Stomach (tissue), 8 donors: ENCODE measurements at regions not wholly inside any gene's neighbourhood (a gene's known extent, or its start where the extent isn't known, plus 50 kb on each side); places are given as distances from the start of the nearest gene placed in this dataset.

Experiments
- DNase-seq, 2 donors: peaks; one replicate each; pipeline versions ENCODE4 v3.0.0 to v3.0.0-alpha.2; 2013 to 2019
- H3K27ac ChIP-seq, 5 donors: fragments of 200-600 bp in 4 of 5; sonication (generic) in 4 of 5; one replicate each; pipeline ENCODE4 v1.5.1; 2013 to 2019; ENCODE audit warnings: mild to moderate bottlenecking in 1 of 5, moderate library complexity in 1 of 5
- H3K27me3 ChIP-seq, 3 donors: fragments of 200-600 bp; sonication (generic); one replicate each; pipeline ENCODE4 v1.5.1; 2017 to 2019; ENCODE audit warnings: mixed run types in 1 of 3
- H3K36me3 ChIP-seq, 4 donors: fragments of 200-600 bp; sonication (generic); 1 replicate in 3 of 4; 2 replicates in 1 of 4; pipeline ENCODE4 v1.5.1; 2016 to 2019
- H3K4me1 ChIP-seq, 4 donors: fragments of 200-600 bp; sonication (generic); one replicate each; pipeline ENCODE4 v1.5.1; 2016 to 2019
- H3K4me3 ChIP-seq, 4 donors: fragments of 200-600 bp; sonication (generic) in 3 of 4; one replicate each; pipeline ENCODE4 v1.5.1; 2016 to 2019; ENCODE audit warnings: mild to moderate bottlenecking in 1 of 4
- H3K9me3 ChIP-seq, 4 donors: fragments of 200-600 bp; sonication (generic); one replicate each; pipeline ENCODE4 v1.5.1; 2016 to 2019
- EP300 ChIP-seq: sonication (generic); formaldehyde crosslinking; IDR thresholded peaks from one replicate; pipeline ENCODE4 v1.6.1; 2017; ENCODE audit warnings: antibody characterized with exemption
- POLR2A ChIP-seq, 4 donors: fragments of 450-650 bp; IDR thresholded peaks; one replicate each; pipeline ENCODE4 v1.6.1; 2016; ENCODE audit warnings: antibody characterized with exemption in 4 of 4, control low read depth in 2 of 4, mild to moderate bottlenecking in 1 of 4, moderate library complexity in 1 of 4
- POLR2AphosphoS5 ChIP-seq, 3 donors: sonication (generic); formaldehyde crosslinking; IDR thresholded peaks; one replicate each; pipeline ENCODE4 v1.6.1; 2016; ENCODE audit warnings: antibody characterized with exemption in 3 of 3
- WGBS, 5 donors: extraction: QIAGEN DNeasy Blood & Tissue Kit in 3 of 5; methylation state at CpG; one replicate each; pipeline versions ENCODE4 v1.1.5 to v1.1.7; 2013 to 2018; 5-methylcytosine and 5-hydroxymethylcytosine counted together
- intact Hi-C: fragments of 100-400 bp; cut with DNase I; formaldehyde crosslinking; loops from one replicate; pipeline ENCODE4 v1.15.1; 2023; ENCODE audit warnings: low total_unique reads
- TF ChIP-seq, protein P1 (sequence below), 7 experiments: fragments of 450-650 bp in 4 of 7; fragments of 200-600 bp in 3 of 7; sonication (generic) in 3 of 7; IDR thresholded peaks; one replicate each; pipeline ENCODE4 v1.5.1; 2016 to 2019; ENCODE audit warnings: antibody characterized with exemption in 7 of 7, control low read depth in 2 of 7, mild to moderate bottlenecking in 1 of 7
- donor health status: healthy with polysubstance abuse.
- donor health status: Bipolar disorder and iron deficiency.
- donor health status: healthy.

GRCh38 chr3:106908181-106908938 is 468.9 kb upstream of the CCDC54 start:
- intact Hi-C loops: no loop called here
- TF ChIP-seq EP300 (no peak), POLR2A (IDR thresholded peaks at IDR 0.05) (no peak), POLR2AphosphoS5 (IDR thresholded peaks at IDR 0.05) (no peak)
- TF ChIP-seq, protein P1, sequence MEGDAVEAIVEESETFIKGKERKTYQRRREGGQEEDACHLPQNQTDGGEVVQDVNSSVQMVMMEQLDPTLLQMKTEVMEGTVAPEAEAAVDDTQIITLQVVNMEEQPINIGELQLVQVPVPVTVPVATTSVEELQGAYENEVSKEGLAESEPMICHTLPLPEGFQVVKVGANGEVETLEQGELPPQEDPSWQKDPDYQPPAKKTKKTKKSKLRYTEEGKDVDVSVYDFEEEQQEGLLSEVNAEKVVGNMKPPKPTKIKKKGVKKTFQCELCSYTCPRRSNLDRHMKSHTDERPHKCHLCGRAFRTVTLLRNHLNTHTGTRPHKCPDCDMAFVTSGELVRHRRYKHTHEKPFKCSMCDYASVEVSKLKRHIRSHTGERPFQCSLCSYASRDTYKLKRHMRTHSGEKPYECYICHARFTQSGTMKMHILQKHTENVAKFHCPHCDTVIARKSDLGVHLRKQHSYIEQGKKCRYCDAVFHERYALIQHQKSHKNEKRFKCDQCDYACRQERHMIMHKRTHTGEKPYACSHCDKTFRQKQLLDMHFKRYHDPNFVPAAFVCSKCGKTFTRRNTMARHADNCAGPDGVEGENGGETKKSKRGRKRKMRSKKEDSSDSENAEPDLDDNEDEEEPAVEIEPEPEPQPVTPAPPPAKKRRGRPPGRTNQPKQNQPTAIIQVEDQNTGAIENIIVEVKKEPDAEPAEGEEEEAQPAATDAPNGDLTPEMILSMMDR (IDR thresholded peaks at IDR 0.05): no peak
- 72 to 83% (median 76%) methylated on average over 6 to 10 of the region's 10 CpGs for WGBS, 5 donors
- DNase-seq: no peak
- Histone ChIP-seq H3K4me1 (no peaks in the 10 kb centered on the region), H3K9me3 (peaks cover 0 to 15% (median 4%) of the 10 kb centered on the region in 4 donors), H3K27ac (no peak overlapping the region), H3K36me3 (no peaks in the 10 kb centered on the region), H3K27me3 (no peaks in the 10 kb centered on the region), H3K4me3 (no peak overlapping the region)

GRCh38 chr3:106913111-106913698 is 464.0 kb upstream of the CCDC54 start:
- no peaks in the 10 kb centered on the region for H3K36me3 ChIP-seq
- DNase-seq: no peak
- WGBS, 5 donors: 67 to 82% (median 77%) methylated on average over 13 to 14 of the region's 14 CpGs
- no peak overlapping the region for H3K4me3 ChIP-seq
- peaks cover 0 to 12% (median 4%) of the 10 kb centered on the region in 4 donors for H3K9me3 ChIP-seq
- no peaks in the 10 kb centered on the region for H3K27me3 ChIP-seq
- TF ChIP-seq POLR2AphosphoS5 (IDR thresholded peaks at IDR 0.05) (no peak), POLR2A (IDR thresholded peaks at IDR 0.05) (no peak), EP300 (no peak)
- TF ChIP-seq, protein P1 (IDR thresholded peaks at IDR 0.05): no peak
- no peak overlapping the region for H3K27ac ChIP-seq
- no peaks in the 10 kb centered on the region for H3K4me1 ChIP-seq
- intact Hi-C loops: no loop called here

- Histone ChIP-seq H3K9me3 (peaks cover 0 to 4% (median under 1%) of the 10 kb centered on the region in 4 donors), H3K27ac (no peak overlapping the region), H3K4me1 (no peaks in the 10 kb centered on the region), H3K4me3 (no peak overlapping the region), H3K27me3 (no peaks in the 10 kb centered on the region), H3K36me3 (no peaks in the 10 kb centered on the region)
- intact Hi-C loops: no loop called here
- 82 to 95% (median 87%) methylated on average over 4 of the region's 4 CpGs for WGBS, 5 donors
- no peak for TF ChIP-seq POLR2AphosphoS5 (IDR thresholded peaks at IDR 0.05)
- TF ChIP-seq, protein P1 (IDR thresholded peaks at IDR 0.05): no peak
- no peak for TF ChIP-seq EP300
- no peak for TF ChIP-seq POLR2A (IDR thresholded peaks at IDR 0.05)
- DNase-seq: no peak
These were observed 463.3 kb upstream of the CCDC54 start for GRCh38 chr3:106913966-106914365.

- no peak for DNase-seq
- intact Hi-C loops: no loop called here
These were observed 456.6 kb upstream of the CCDC54 start for GRCh38 chr3:106920609-106921008.

More at GRCh38 chr3:106920609-106921008, 456.6 kb upstream of the CCDC54 start:
- Histone ChIP-seq H3K36me3 (no peaks in the 10 kb centered on the region), H3K4me3 (no peak overlapping the region), H3K9me3 (no peaks in the 10 kb centered on the region), H3K4me1 (no peaks in the 10 kb centered on the region), H3K27ac (no peak overlapping the region), H3K27me3 (no peaks in the 10 kb centered on the region)
- TF ChIP-seq, protein P1 (IDR thresholded peaks at IDR 0.05): no peak
- TF ChIP-seq EP300: no peak
- WGBS, 5 donors: 86 to 89% (median 88%) methylated on average over 3 of the region's 3 CpGs
